ENCODE measurements at regions not wholly inside any gene's neighbourhood (a gene's known extent, or its start where the extent isn't known, plus 50 kb on each side); places are given as distances from the start of the nearest gene placed in this dataset.

GRCh38 chr2:36238106-36238505 lies 117.5 kb upstream of the CRIM1 start:
- DNase-seq (ENCODE audit: low spot score), result no peak
- no peaks in the 10 kb centered on the region for H3K27me3 Mint-ChIP-seq (ENCODE audit: unreplicated experiment)
- H3K27ac Mint-ChIP-seq (ENCODE audit: unreplicated experiment), result no peak overlapping the region
- H3K9me3 Mint-ChIP-seq (ENCODE audit: unreplicated experiment), result no peaks in the 10 kb centered on the region
- H3K4me3 Mint-ChIP-seq (ENCODE audit: unreplicated experiment), result no peak overlapping the region
- TF ChIP-seq CTCF (IDR thresholded peaks at IDR 0.05; ENCODE audit: unreplicated experiment), result no peak
- H3K4me1 Mint-ChIP-seq (ENCODE audit: unreplicated experiment), result peaks cover 5% of the 10 kb centered on the region
- no peaks in the 10 kb centered on the region for H3K36me3 Mint-ChIP-seq (ENCODE audit: low read depth, unreplicated experiment)

- peaks cover 5% of the 10 kb centered on the region for H3K4me1 Mint-ChIP-seq (ENCODE audit: unreplicated experiment)
- H3K27me3 Mint-ChIP-seq (ENCODE audit: unreplicated experiment), result no peaks in the 10 kb centered on the region
These were observed 119.7 kb upstream of the CRIM1 start for GRCh38 chr2:36235882-36236281.

GRCh38 chr2:36235426-36235825 lies 120.2 kb upstream of the CRIM1 start:
- no peak overlapping the region for H3K4me3 Mint-ChIP-seq (ENCODE audit: unreplicated experiment)
- H3K4me1 Mint-ChIP-seq (ENCODE audit: unreplicated experiment), result peaks cover 5% of the 10 kb centered on the region
- no peaks in the 10 kb centered on the region for H3K9me3 Mint-ChIP-seq (ENCODE audit: unreplicated experiment)
- no peaks in the 10 kb centered on the region for H3K27me3 Mint-ChIP-seq (ENCODE audit: unreplicated experiment)
- DNase-seq (ENCODE audit: low spot score), result no peak
- TF ChIP-seq CTCF (IDR thresholded peaks at IDR 0.05; ENCODE audit: unreplicated experiment), result no peak
- no peak overlapping the region for H3K27ac Mint-ChIP-seq (ENCODE audit: unreplicated experiment)
- no peaks in the 10 kb centered on the region for H3K36me3 Mint-ChIP-seq (ENCODE audit: low read depth, unreplicated experiment)

More at GRCh38 chr2:36235882-36236281, 119.7 kb upstream of the CRIM1 start:
- no peak overlapping the region for H3K27ac Mint-ChIP-seq (ENCODE audit: unreplicated experiment)
- DNase-seq (ENCODE audit: low spot score), result no peak
- no peak for TF ChIP-seq CTCF (IDR thresholded peaks at IDR 0.05; ENCODE audit: unreplicated experiment)
- no peaks in the 10 kb centered on the region for H3K36me3 Mint-ChIP-seq (ENCODE audit: low read depth, unreplicated experiment)
- no peak overlapping the region for H3K4me3 Mint-ChIP-seq (ENCODE audit: unreplicated experiment)
- H3K9me3 Mint-ChIP-seq (ENCODE audit: unreplicated experiment), result no peaks in the 10 kb centered on the region

GRCh38 chr2:36223259-36223658 lies 132.3 kb upstream of the CRIM1 start:
- Mint-ChIP-seq H3K27ac (ENCODE audit: unreplicated experiment) (no peak overlapping the region), H3K27me3 (ENCODE audit: unreplicated experiment) (no peaks in the 10 kb centered on the region)

GRCh38 chr2:36222485-36222884 lies 133.1 kb upstream of the CRIM1 start:
- Mint-ChIP-seq H3K4me3 (ENCODE audit: unreplicated experiment) (no peak overlapping the region), H3K27ac (ENCODE audit: unreplicated experiment) (no peak overlapping the region), H3K27me3 (ENCODE audit: unreplicated experiment) (no peaks in the 10 kb centered on the region), H3K9me3 (ENCODE audit: unreplicated experiment) (no peaks in the 10 kb centered on the region), H3K4me1 (ENCODE audit: unreplicated experiment) (no peaks in the 10 kb centered on the region), H3K36me3 (ENCODE audit: low read depth, unreplicated experiment) (no peaks in the 10 kb centered on the region)
- DNase-seq (ENCODE audit: low spot score), result no peak
- TF ChIP-seq CTCF (IDR thresholded peaks at IDR 0.05; ENCODE audit: unreplicated experiment), result no peak

More at GRCh38 chr2:36223259-36223658, 132.3 kb upstream of the CRIM1 start:
- Mint-ChIP-seq H3K36me3 (ENCODE audit: low read depth, unreplicated experiment) (no peaks in the 10 kb centered on the region), H3K4me3 (ENCODE audit: unreplicated experiment) (no peak overlapping the region), H3K4me1 (ENCODE audit: unreplicated experiment) (no peaks in the 10 kb centered on the region), H3K9me3 (ENCODE audit: unreplicated experiment) (no peaks in the 10 kb centered on the region)
- TF ChIP-seq CTCF (IDR thresholded peaks at IDR 0.05; ENCODE audit: unreplicated experiment), result no peak
- no peak for DNase-seq (ENCODE audit: low spot score)
